HG02840 (cell line): ENCODE measurements at regions not wholly inside any gene's neighbourhood (a gene's known extent, or its start where the extent isn't known, plus 50 kb on each side); places are given as distances from the start of the nearest gene placed in this dataset.

Source experiments
- ATAC-seq: cut with Tn5 transposase; IDR thresholded peaks from one replicate; pipeline ENCODE4 v1.9.1; 2021; ENCODE audit warnings: mild to moderate bottlenecking, moderate library complexity, moderate number of reproducible peaks; ENCODE audit not compliant: unreplicated experiment, low FRiP score

- no peak for ATAC-seq
Measured at GRCh38 chr7:21353388-21353780, 74.5 kb upstream of the SP4 start.

GRCh38 chr7:21354284-21354683, 73.6 kb upstream of the SP4 start:
- no peak for ATAC-seq

- peak; percentile 85 for ATAC-seq
Measured at GRCh38 chr7:21355406-21355874, 72.4 kb upstream of the SP4 start.

- no peak for ATAC-seq
Measured at GRCh38 chr7:21356616-21357015, 71.3 kb upstream of the SP4 start.

- no peak for ATAC-seq
Measured at GRCh38 chr7:21357151-21358097, 70.5 kb upstream of the SP4 start.

GRCh38 chr7:21358648-21359047, 69.2 kb upstream of the SP4 start:
- no peak for ATAC-seq

GRCh38 chr7:21359163-21359562, 68.7 kb upstream of the SP4 start:
- ATAC-seq, result no peak

GRCh38 chr7:21361413-21362125, 66.3 kb upstream of the SP4 start:
- ATAC-seq, result no peak

GRCh38 chr7:21364801-21365271, 63.0 kb upstream of the SP4 start:
- peak; percentile 66 for ATAC-seq

- ATAC-seq, result no peak
Measured at GRCh38 chr7:21365866-21366624, 61.8 kb upstream of the SP4 start.

GRCh38 chr7:21367081-21367480, 60.8 kb upstream of the SP4 start:
- no peak for ATAC-seq

- ATAC-seq, result no peak
Measured at GRCh38 chr7:21367537-21367936, 60.3 kb upstream of the SP4 start.

- no peak for ATAC-seq
Measured at GRCh38 chr7:21368317-21368716, 59.6 kb upstream of the SP4 start.

GRCh38 chr7:21370283-21370982, 57.5 kb upstream of the SP4 start:
- no peak for ATAC-seq

- no peak for ATAC-seq
Measured at GRCh38 chr7:21371360-21371759, 56.5 kb upstream of the SP4 start.

GRCh38 chr7:21373031-21373430, 54.9 kb upstream of the SP4 start:
- no peak for ATAC-seq

GRCh38 chr7:21374134-21374533, 53.7 kb upstream of the SP4 start:
- ATAC-seq, result no peak

GRCh38 chr7:21377545-21377944, 50.3 kb upstream of the SP4 start:
- no peak for ATAC-seq
